ENCODE measurements at regions not wholly inside any gene's neighbourhood (a gene's known extent, or its start where the extent isn't known, plus 50 kb on each side); places are given as distances from the start of the nearest gene placed in this dataset.

DNA sequence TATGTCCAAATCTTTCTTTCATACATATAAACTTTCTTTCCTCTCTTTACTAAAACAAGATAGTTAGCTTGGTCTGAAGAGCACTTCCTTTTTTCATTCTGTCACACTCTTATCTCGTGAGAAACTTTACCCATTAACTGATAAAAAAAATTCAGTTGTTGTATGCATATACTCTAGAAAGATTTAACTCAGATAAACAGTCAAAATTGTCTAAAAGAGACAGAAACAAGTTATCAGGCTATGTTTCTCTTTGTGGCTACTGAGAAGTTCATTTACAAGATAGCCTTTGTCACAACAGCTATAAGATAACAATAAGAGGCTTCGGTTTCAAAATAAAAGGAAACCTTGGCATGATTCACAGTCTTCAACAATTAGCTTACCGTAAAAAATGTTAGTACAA is 235.7 kb upstream of the ATP10A start:
- TF ChIP-seq, protein P1, sequence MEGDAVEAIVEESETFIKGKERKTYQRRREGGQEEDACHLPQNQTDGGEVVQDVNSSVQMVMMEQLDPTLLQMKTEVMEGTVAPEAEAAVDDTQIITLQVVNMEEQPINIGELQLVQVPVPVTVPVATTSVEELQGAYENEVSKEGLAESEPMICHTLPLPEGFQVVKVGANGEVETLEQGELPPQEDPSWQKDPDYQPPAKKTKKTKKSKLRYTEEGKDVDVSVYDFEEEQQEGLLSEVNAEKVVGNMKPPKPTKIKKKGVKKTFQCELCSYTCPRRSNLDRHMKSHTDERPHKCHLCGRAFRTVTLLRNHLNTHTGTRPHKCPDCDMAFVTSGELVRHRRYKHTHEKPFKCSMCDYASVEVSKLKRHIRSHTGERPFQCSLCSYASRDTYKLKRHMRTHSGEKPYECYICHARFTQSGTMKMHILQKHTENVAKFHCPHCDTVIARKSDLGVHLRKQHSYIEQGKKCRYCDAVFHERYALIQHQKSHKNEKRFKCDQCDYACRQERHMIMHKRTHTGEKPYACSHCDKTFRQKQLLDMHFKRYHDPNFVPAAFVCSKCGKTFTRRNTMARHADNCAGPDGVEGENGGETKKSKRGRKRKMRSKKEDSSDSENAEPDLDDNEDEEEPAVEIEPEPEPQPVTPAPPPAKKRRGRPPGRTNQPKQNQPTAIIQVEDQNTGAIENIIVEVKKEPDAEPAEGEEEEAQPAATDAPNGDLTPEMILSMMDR (IDR thresholded peaks at IDR 0.05; ENCODE audit: low read depth, low read length) = no peak
- no peak for TF ChIP-seq EZH2phosphoT487 (IDR thresholded peaks at IDR 0.05; ENCODE audit: low read depth)

Measured in OCI-LY3 (cell line).